ENCODE measurements at regions not wholly inside any gene's neighbourhood (a gene's known extent, or its start where the extent isn't known, plus 50 kb on each side); places are given as distances from the start of the nearest gene placed in this dataset.

- H4K20me1 ChIP-seq (ENCODE audit: insufficient read depth, low read length) = no peaks in the 10 kb centered on the region
- H3K79me2 ChIP-seq (ENCODE audit: insufficient read depth, low read length) = no peaks in the 10 kb centered on the region
- H3K27me3 ChIP-seq (ENCODE audit: insufficient read depth, low read length) = no peaks in the 10 kb centered on the region
Measured at GRCh38 chr12:124077701-124078100, 104.7 kb downstream of the ZNF664 start.

GRCh38 chr12:124078800-124079199 is 105.8 kb downstream of the ZNF664 start:
- no peak overlapping the region for H3K4me2 ChIP-seq (ENCODE audit: insufficient read depth, low read length)
- H4K20me1 ChIP-seq (ENCODE audit: insufficient read depth, low read length) = no peaks in the 10 kb centered on the region
- H3K27me3 ChIP-seq (ENCODE audit: insufficient read depth, low read length) = no peaks in the 10 kb centered on the region
- DNase-seq (ENCODE audit: insufficient read length, low spot score, missing footprints) = no peak
- H3K9me3 ChIP-seq (ENCODE audit: low read depth, low read length) = no peaks in the 10 kb centered on the region
- H3K4me3 ChIP-seq (ENCODE audit: insufficient read depth, low read length) = no peak overlapping the region
- no peaks in the 10 kb centered on the region for H3K36me3 ChIP-seq (ENCODE audit: insufficient read depth, low read length)
- H3K4me1 ChIP-seq (ENCODE audit: insufficient read depth, low read length) = no peaks in the 10 kb centered on the region
- TF ChIP-seq, protein P1, sequence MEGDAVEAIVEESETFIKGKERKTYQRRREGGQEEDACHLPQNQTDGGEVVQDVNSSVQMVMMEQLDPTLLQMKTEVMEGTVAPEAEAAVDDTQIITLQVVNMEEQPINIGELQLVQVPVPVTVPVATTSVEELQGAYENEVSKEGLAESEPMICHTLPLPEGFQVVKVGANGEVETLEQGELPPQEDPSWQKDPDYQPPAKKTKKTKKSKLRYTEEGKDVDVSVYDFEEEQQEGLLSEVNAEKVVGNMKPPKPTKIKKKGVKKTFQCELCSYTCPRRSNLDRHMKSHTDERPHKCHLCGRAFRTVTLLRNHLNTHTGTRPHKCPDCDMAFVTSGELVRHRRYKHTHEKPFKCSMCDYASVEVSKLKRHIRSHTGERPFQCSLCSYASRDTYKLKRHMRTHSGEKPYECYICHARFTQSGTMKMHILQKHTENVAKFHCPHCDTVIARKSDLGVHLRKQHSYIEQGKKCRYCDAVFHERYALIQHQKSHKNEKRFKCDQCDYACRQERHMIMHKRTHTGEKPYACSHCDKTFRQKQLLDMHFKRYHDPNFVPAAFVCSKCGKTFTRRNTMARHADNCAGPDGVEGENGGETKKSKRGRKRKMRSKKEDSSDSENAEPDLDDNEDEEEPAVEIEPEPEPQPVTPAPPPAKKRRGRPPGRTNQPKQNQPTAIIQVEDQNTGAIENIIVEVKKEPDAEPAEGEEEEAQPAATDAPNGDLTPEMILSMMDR (IDR thresholded peaks at IDR 0.05; ENCODE audit: extremely low read depth, low read depth, low read length) = no peak
- no peaks in the 10 kb centered on the region for H3K79me2 ChIP-seq (ENCODE audit: insufficient read depth, low read length)
- no peak overlapping the region for H2AFZ ChIP-seq (ENCODE audit: low read length)
- no peak overlapping the region for H3K27ac ChIP-seq (ENCODE audit: low read depth, low read length)

More at GRCh38 chr12:124077701-124078100, 104.7 kb downstream of the ZNF664 start:
- Histone ChIP-seq H3K9me3 (ENCODE audit: low read depth, low read length) (no peaks in the 10 kb centered on the region), H3K27ac (ENCODE audit: low read depth, low read length) (no peak overlapping the region), H2AFZ (ENCODE audit: low read length) (no peak overlapping the region), H3K4me2 (ENCODE audit: insufficient read depth, low read length) (no peak overlapping the region), H3K4me1 (ENCODE audit: insufficient read depth, low read length) (no peaks in the 10 kb centered on the region), H3K4me3 (ENCODE audit: insufficient read depth, low read length) (no peak overlapping the region), H3K36me3 (ENCODE audit: insufficient read depth, low read length) (no peaks in the 10 kb centered on the region)
- TF ChIP-seq, protein P1 (IDR thresholded peaks at IDR 0.05; ENCODE audit: extremely low read depth, low read depth, low read length) = no peak
- DNase-seq (ENCODE audit: insufficient read length, low spot score, missing footprints) = no peak

DNA sequence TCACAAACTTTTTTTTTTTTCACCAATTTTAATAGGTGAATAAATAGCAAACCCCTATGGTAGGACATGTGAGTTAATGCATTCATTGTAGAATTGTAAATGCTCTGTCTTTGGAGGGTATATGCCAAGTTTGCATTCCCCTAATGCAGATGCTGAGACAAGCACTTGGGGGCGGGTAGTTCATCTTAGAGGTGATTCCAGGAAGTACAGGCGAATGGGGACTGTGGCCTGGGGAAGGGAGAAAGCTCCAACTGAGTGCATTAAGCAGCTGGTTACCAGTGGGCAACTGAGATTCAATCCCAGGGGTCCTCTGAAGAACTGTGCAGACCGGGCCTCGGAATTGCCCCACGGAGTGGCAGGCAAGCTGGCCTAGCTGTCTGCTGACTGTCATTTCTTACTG is 107.6 kb downstream of the ZNF664 start:
- TF ChIP-seq, protein P1 (IDR thresholded peaks at IDR 0.05; ENCODE audit: extremely low read depth, low read depth, low read length) = no peak
- Histone ChIP-seq H4K20me1 (ENCODE audit: insufficient read depth, low read length) (no peaks in the 10 kb centered on the region), H3K4me3 (ENCODE audit: insufficient read depth, low read length) (no peak overlapping the region), H3K4me1 (ENCODE audit: insufficient read depth, low read length) (no peaks in the 10 kb centered on the region), H3K4me2 (ENCODE audit: insufficient read depth, low read length) (no peak overlapping the region), H3K27me3 (ENCODE audit: insufficient read depth, low read length) (no peaks in the 10 kb centered on the region), H2AFZ (ENCODE audit: low read length) (no peak overlapping the region), H3K79me2 (ENCODE audit: insufficient read depth, low read length) (no peaks in the 10 kb centered on the region), H3K36me3 (ENCODE audit: insufficient read depth, low read length) (no peaks in the 10 kb centered on the region), H3K27ac (ENCODE audit: low read depth, low read length) (no peak overlapping the region), H3K9me3 (ENCODE audit: low read depth, low read length) (no peaks in the 10 kb centered on the region)
- no peak for DNase-seq (ENCODE audit: insufficient read length, low spot score, missing footprints)

- Histone ChIP-seq H3K36me3 (ENCODE audit: insufficient read depth, low read length) (no peaks in the 10 kb centered on the region), H3K4me2 (ENCODE audit: insufficient read depth, low read length) (no peak overlapping the region), H3K4me3 (ENCODE audit: insufficient read depth, low read length) (no peak overlapping the region), H3K27me3 (ENCODE audit: insufficient read depth, low read length) (no peaks in the 10 kb centered on the region), H3K79me2 (ENCODE audit: insufficient read depth, low read length) (no peaks in the 10 kb centered on the region), H4K20me1 (ENCODE audit: insufficient read depth, low read length) (no peaks in the 10 kb centered on the region), H3K4me1 (ENCODE audit: insufficient read depth, low read length) (no peaks in the 10 kb centered on the region), H3K27ac (ENCODE audit: low read depth, low read length) (no peak overlapping the region), H2AFZ (ENCODE audit: low read length) (no peak overlapping the region), H3K9me3 (ENCODE audit: low read depth, low read length) (no peaks in the 10 kb centered on the region)
- no peak for DNase-seq (ENCODE audit: insufficient read length, low spot score, missing footprints)
- TF ChIP-seq, protein P1 (IDR thresholded peaks at IDR 0.05; ENCODE audit: extremely low read depth, low read depth, low read length) = no peak
Measured at GRCh38 chr12:124082012-124082411, 109.0 kb downstream of the ZNF664 start.
